Transverse colon (tissue), 4 donors: ENCODE measurements at regions not wholly inside any gene's neighbourhood (a gene's known extent, or its start where the extent isn't known, plus 50 kb on each side); places are given as distances from the start of the nearest gene placed in this dataset.

Experiments used
- DNase-seq: peaks from one replicate; pipeline ENCODE4 v3.0.0-alpha.2; 2019
- H3K27ac ChIP-seq, 4 donors: fragments of 200-600 bp; sonication (generic); 2 replicates each; pipeline ENCODE4 v1.5.1; 2016 to 2018; ENCODE audit warnings: inconsistent platforms in 4 of 4
- H3K27me3 ChIP-seq: fragments of 200-600 bp; sonication (generic); 2 replicates; pipeline ENCODE4 v1.5.1; 2017; ENCODE audit warnings: inconsistent platforms
- H3K36me3 ChIP-seq, 4 donors: fragments of 200-600 bp; sonication (generic); 2 replicates each; pipeline ENCODE4 v1.5.1; 2017 to 2019; ENCODE audit warnings: inconsistent platforms in 4 of 4
- H3K4me1 ChIP-seq, 4 donors: fragments of 200-600 bp; sonication (generic); 2 replicates each; pipeline ENCODE4 v1.5.1; 2017 to 2020; ENCODE audit warnings: inconsistent platforms in 4 of 4
- H3K4me3 ChIP-seq, 4 donors: fragments of 200-600 bp; sonication (generic); 1 replicate in 1 of 4; 2 replicates in 3 of 4; pipeline versions ENCODE4 v1.5.1 to v1.6.1; 2017 to 2019; ENCODE audit warnings: inconsistent platforms in 4 of 4
- H3K9me3 ChIP-seq, 2 donors: fragments of 200-600 bp; sonication (generic); 2 replicates each; pipeline ENCODE4 v1.5.1; 2017 to 2019; ENCODE audit warnings: inconsistent platforms in 2 of 2
- CTCF ChIP-seq, 5 experiments: fragments of 200-600 bp in 3 of 5; fragments of 450-650 bp in 2 of 5; sonication (generic) in 3 of 5; IDR thresholded peaks; 1 replicate in 2 of 5; 2 replicates in 3 of 5; pipeline ENCODE4 v1.5.1; 2016 to 2017; ENCODE audit warnings: antibody characterized with exemption in 5 of 5, inconsistent platforms in 3 of 5, mild to moderate bottlenecking in 2 of 5, moderate library complexity in 1 of 5
- EP300 ChIP-seq: sonication (generic); formaldehyde crosslinking; IDR thresholded peaks from one replicate; pipeline ENCODE4 v1.6.1; 2017; ENCODE audit warnings: antibody characterized with exemption, low read depth
- POLR2A ChIP-seq: fragments of 450-650 bp; IDR thresholded peaks from one replicate; pipeline ENCODE4 v1.6.1; 2016; ENCODE audit warnings: antibody characterized with exemption, mild to moderate bottlenecking, moderate library complexity
- POLR2AphosphoS5 ChIP-seq, 3 donors: sonication (generic); formaldehyde crosslinking; IDR thresholded peaks; one replicate each; pipeline ENCODE4 v1.6.1; 2016; ENCODE audit warnings: antibody characterized with exemption in 3 of 3
- WGBS, 2 donors: methylation state at CpG; one replicate each; pipeline ENCODE4 v1.1.5; 2018; ENCODE audit warnings: low coverage in 1 of 2; 5-methylcytosine and 5-hydroxymethylcytosine counted together
- in situ Hi-C, 4 donors: fragments of 200-750 bp; cut with MboI; loops; one replicate each; pipeline versions ENCODE4 v1.15.0 to v1.15.1; 2017; ENCODE audit warnings: low sequenced_read_pairs in 3 of 4, low pct_ligation_motif_present in 1 of 4, low pct_unique_long_range_greater_than_20kb in 1 of 4
- intact Hi-C: fragments of 100-400 bp; cut with DNase I; formaldehyde crosslinking; loops from one replicate; pipeline ENCODE4 v1.15.1; 2023; ENCODE audit warnings: low total_unique reads

- no peak overlapping the region for H3K4me3 ChIP-seq
- H3K27me3 ChIP-seq = no peaks in the 10 kb centered on the region
- DNase-seq = no peak
- H3K27ac ChIP-seq = no peak overlapping the region
- H3K36me3 ChIP-seq = no peaks in the 10 kb centered on the region
- intact Hi-C loops = no loop called here
- no peaks in the 10 kb centered on the region for H3K9me3 ChIP-seq
- no peaks in the 10 kb centered on the region for H3K4me1 ChIP-seq
- no peak for TF ChIP-seq EP300
- TF ChIP-seq POLR2A = no peak
- no peak for TF ChIP-seq CTCF (IDR thresholded peaks at IDR 0.05)
- TF ChIP-seq POLR2AphosphoS5 (IDR thresholded peaks at IDR 0.05) = no peak
- 31 to 48% methylated on average over 3 to 4 of the region's 4 CpGs for WGBS, 2 donors
- in situ Hi-C loops = no loop called here
Measured at GRCh38 chr4:154073107-154073822, 284.4 kb upstream of the SFRP2 start.

- Histone ChIP-seq H3K27me3 (no peaks in the 10 kb centered on the region), H3K4me3 (no peak overlapping the region), H3K36me3 (no peaks in the 10 kb centered on the region), H3K27ac (no peak overlapping the region), H3K9me3 (peaks cover 2 to 7% of the 10 kb centered on the region in 2 donors), H3K4me1 (no peaks in the 10 kb centered on the region)
- TF ChIP-seq POLR2A (no peak), EP300 (no peak), CTCF (IDR thresholded peaks at IDR 0.05) (no peak)
- intact Hi-C loops = no loop called here
- in situ Hi-C loops = no loop called here
- no peak for DNase-seq
Measured at GRCh38 chr4:154067786-154068185, 278.9 kb upstream of the SFRP2 start.

GRCh38 chr4:154065368-154065767 is 276.5 kb upstream of the SFRP2 start:
- H3K27ac ChIP-seq = no peak overlapping the region
- H3K27me3 ChIP-seq = no peaks in the 10 kb centered on the region
- peaks cover 2 to 7% of the 10 kb centered on the region in 2 donors for H3K9me3 ChIP-seq
- H3K4me3 ChIP-seq = no peak overlapping the region
- TF ChIP-seq CTCF (IDR thresholded peaks at IDR 0.05) = no peak
- TF ChIP-seq POLR2A = no peak
- TF ChIP-seq EP300 = no peak
- no peak for TF ChIP-seq POLR2AphosphoS5 (IDR thresholded peaks at IDR 0.05)
- H3K4me1 ChIP-seq = no peaks in the 10 kb centered on the region
- intact Hi-C loops (no loop called here), in situ Hi-C loops (no loop called here)
- DNase-seq = no peak
- no peaks in the 10 kb centered on the region for H3K36me3 ChIP-seq

GRCh38 chr4:154064244-154064643 is 275.4 kb upstream of the SFRP2 start:
- Histone ChIP-seq H3K4me3 (no peak overlapping the region), H3K27me3 (no peaks in the 10 kb centered on the region), H3K27ac (no peak overlapping the region), H3K4me1 (no peaks in the 10 kb centered on the region), H3K36me3 (no peaks in the 10 kb centered on the region), H3K9me3 (peaks cover 2 to 7% of the 10 kb centered on the region in 2 donors)
- no peak for TF ChIP-seq EP300
- no peak for TF ChIP-seq POLR2AphosphoS5 (IDR thresholded peaks at IDR 0.05)
- TF ChIP-seq CTCF (IDR thresholded peaks at IDR 0.05) = no peak
- no peak for TF ChIP-seq POLR2A
- intact Hi-C loops (no loop called here), in situ Hi-C loops (no loop called here)
- 44% methylated on average over 1 of the region's 1 CpG; no CpG with 5 or more reads in 1 of the 2 donors for WGBS, 2 donors
- no peak for DNase-seq
